Endodermal cell (in vitro differentiated cells): ENCODE measurements at regions not wholly inside any gene's neighbourhood (a gene's known extent, or its start where the extent isn't known, plus 50 kb on each side); places are given as distances from the start of the nearest gene placed in this dataset.
"Not testable (repeated sequence)": the region's sequence is repeated elsewhere in the genome, so short reads cannot be mapped to it uniquely, and the experiment has no call there.

Experiments
- DNase-seq: peaks from one replicate; pipeline ENCODE4 v3.0.0-alpha.2; 2017
- H3K27ac ChIP-seq: 2 replicates; pipeline ENCODE4 v1.5.1; 2013; ENCODE audit warnings: mild to moderate bottlenecking, low read depth, low read length, moderate library complexity
- H3K27me3 ChIP-seq: 2 replicates; pipeline ENCODE4 v1.6.1; 2013; ENCODE audit warnings: mild to moderate bottlenecking, low read length, moderate library complexity; ENCODE audit not compliant: insufficient read depth, control insufficient read depth, poor library complexity, severe bottlenecking
- H3K36me3 ChIP-seq: 2 replicates; pipeline ENCODE4 v1.7.0; 2013; ENCODE audit warnings: mild to moderate bottlenecking, low read length, moderate library complexity; ENCODE audit not compliant: control insufficient read depth, insufficient read depth
- H3K4me1 ChIP-seq: one replicate; pipeline ENCODE4 v1.7.0; 2013; ENCODE audit warnings: low read length; ENCODE audit not compliant: control insufficient read depth, insufficient read depth
- H3K4me3 ChIP-seq: 2 replicates; pipeline ENCODE4 v1.5.1; 2013; ENCODE audit warnings: mild to moderate bottlenecking, low read length, moderate library complexity
- H3K9ac ChIP-seq: 2 replicates; pipeline ENCODE4 v1.6.1; 2013; ENCODE audit warnings: mild to moderate bottlenecking, low read length, moderate library complexity; ENCODE audit not compliant: poor library complexity, severe bottlenecking; ENCODE audit errors: extremely low read depth
- H3K9me3 ChIP-seq: 2 replicates; pipeline ENCODE4 v1.6.1; 2013; ENCODE audit warnings: mild to moderate bottlenecking, low read length, moderate library complexity; ENCODE audit not compliant: control insufficient read depth
- H3K27ac Mint-ChIP-seq: 2 replicates; pipeline ENCODE4 v1.8.0; 2020; ENCODE audit warnings: mixed read lengths
- H3K27me3 Mint-ChIP-seq: 2 replicates; pipeline ENCODE4 v1.8.0; 2021; ENCODE audit warnings: mild to moderate bottlenecking, mixed read lengths; ENCODE audit not compliant: insufficient read depth
- H3K36me3 Mint-ChIP-seq: 2 replicates; pipeline ENCODE4 v1.8.0; 2020; ENCODE audit warnings: low read depth, mixed read lengths
- H3K4me1 Mint-ChIP-seq: 2 replicates; pipeline ENCODE4 v1.8.0; 2020; ENCODE audit warnings: mixed read lengths
- H3K4me3 Mint-ChIP-seq: 2 replicates; pipeline ENCODE4 v1.8.0; 2020; ENCODE audit warnings: mild to moderate bottlenecking, moderate library complexity, mixed read lengths
- H3K9me3 Mint-ChIP-seq: 2 replicates; pipeline ENCODE4 v1.8.0; 2020; ENCODE audit warnings: mild to moderate bottlenecking, mixed read lengths
- CTCF ChIP-seq: fragments of 200-600 bp; sonication (generic); conservative IDR thresholded peaks from 2 replicates; pipeline ENCODE4 v1.5.0; 2021; ENCODE audit warnings: antibody characterized with exemption, mild to moderate bottlenecking
- WGBS, 2 experiments: methylation state at CpG; one replicate each; pipeline versions ENCODE4 v1.1.5 to v1.1.7; 2013; ENCODE audit warnings: missing lambda C conversion rate in 2 of 2, mixed read lengths in 1 of 2; ENCODE audit not compliant: insufficient coverage in 1 of 2, insufficient read length in 1 of 2; 5-methylcytosine and 5-hydroxymethylcytosine counted together

- H3K4me3 ChIP-seq = no peak overlapping the region
- H3K9ac ChIP-seq = no peak overlapping the region
- 95% methylated on average over 1 of the region's 1 CpG; no CpG with 5 or more reads in 1 of the 2 experiments for WGBS, 2 experiments
- H3K36me3 ChIP-seq = no peaks in the 10 kb centered on the region
- peaks cover 29% of the 10 kb centered on the region for H3K9me3 ChIP-seq
- H3K4me1 Mint-ChIP-seq = peaks cover 36% of the 10 kb centered on the region
- H3K9me3 Mint-ChIP-seq = peaks cover 13% of the 10 kb centered on the region
- TF ChIP-seq CTCF = no peak
- H3K27me3 ChIP-seq = no peaks in the 10 kb centered on the region
- H3K36me3 Mint-ChIP-seq = peaks cover 3% of the 10 kb centered on the region
- H3K27ac Mint-ChIP-seq = no peak overlapping the region
- H3K27ac ChIP-seq = no peak overlapping the region
- no peak for DNase-seq
- no peaks in the 10 kb centered on the region for H3K27me3 Mint-ChIP-seq
- no peaks in the 10 kb centered on the region for H3K4me1 ChIP-seq
- no peak overlapping the region for H3K4me3 Mint-ChIP-seq
Measured at GRCh38 chr4:138113819-138114400, 128.2 kb downstream of the SLC7A11 start.

- peak overlapping the region; percentile 7 for H3K4me3 ChIP-seq
- H3K27ac ChIP-seq, H3K4me3 Mint-ChIP-seq, H3K9ac ChIP-seq, H3K27me3 Mint-ChIP-seq, H3K27me3 ChIP-seq, H3K36me3 ChIP-seq, H3K36me3 Mint-ChIP-seq, H3K4me1 ChIP-seq: not testable (repeated sequence)
- H3K9me3 Mint-ChIP-seq = peaks cover 21% of the 10 kb centered on the region
- H3K27ac Mint-ChIP-seq = peak overlapping the region; percentile 62
- H3K9me3 ChIP-seq = peaks cover 32% of the 10 kb centered on the region
- peak; percentile 73 for DNase-seq
- 89 to 95% methylated on average over 4 to 8 of the region's 8 CpGs for WGBS, 2 experiments
- peaks cover 36% of the 10 kb centered on the region for H3K4me1 Mint-ChIP-seq
Measured at GRCh38 chr4:138112890-138113289, 129.3 kb downstream of the SLC7A11 start.

GRCh38 chr4:138112389-138112788 is 129.8 kb downstream of the SLC7A11 start:
- Histone ChIP-seq H3K9ac (no peak overlapping the region), H3K27me3 (no peaks in the 10 kb centered on the region), H3K9me3 (peaks cover 32% of the 10 kb centered on the region), H3K4me3 (peak overlapping the region; percentile 7), H3K36me3 (no peaks in the 10 kb centered on the region), H3K27ac (no peak overlapping the region), H3K4me1 (no peaks in the 10 kb centered on the region)
- peak overlapping the region; percentile 62 for H3K27ac Mint-ChIP-seq
- peaks cover 3% of the 10 kb centered on the region for H3K36me3 Mint-ChIP-seq
- WGBS, 2 experiments = 100% methylated on average over 2 of the region's 2 CpGs; no CpG with 5 or more reads in 1 of the 2 experiments
- DNase-seq = no peak
- no peak overlapping the region for H3K4me3 Mint-ChIP-seq
- H3K27me3 Mint-ChIP-seq = no peaks in the 10 kb centered on the region
- peaks cover 22% of the 10 kb centered on the region for H3K9me3 Mint-ChIP-seq
- no peak for TF ChIP-seq CTCF
- peaks cover 36% of the 10 kb centered on the region for H3K4me1 Mint-ChIP-seq
